Activated CD4-positive, alpha-beta T cell treated with anti-CD3 and anti-CD28 coated beads for 36 hours (primary cell): ENCODE measurements at regions not wholly inside any gene's neighbourhood (a gene's known extent, or its start where the extent isn't known, plus 50 kb on each side); places are given as distances from the start of the nearest gene placed in this dataset.

Source experiments
- ATAC-seq: fragments of 200-7000 bp; cut with Tn5 transposase; one replicate; pipeline ENCODE4 v1.10.0; 2021; ENCODE audit warnings: mild to moderate bottlenecking, moderate library complexity
- CTCF ChIA-PET: fragments of 350-600 bp; sonication (Branson Sonifier 250); formaldehyde crosslinking; loops from one replicate; lab custom pipeline; 2021; ENCODE audit warnings: antibody characterized with exemption; lab: Charles Lee
- POLR2A ChIA-PET: fragments of 350-600 bp; sonication (Branson Sonifier 250); formaldehyde crosslinking; loops from one replicate; lab custom pipeline; 2021; ENCODE audit warnings: antibody characterized with exemption, inconsistent platforms; lab: Charles Lee
- DNase-seq: peaks from one replicate; pipeline ENCODE4 v3.0.0-alpha.2; 2020
- H3K27ac Mint-ChIP-seq: one replicate; pipeline ENCODE4 v1.8.0; 2021; ENCODE audit warnings: mixed read lengths
- H3K27me3 Mint-ChIP-seq: one replicate; pipeline ENCODE4 v1.8.0; 2021; ENCODE audit warnings: mixed read lengths
- H3K36me3 Mint-ChIP-seq: one replicate; pipeline ENCODE4 v1.8.0; 2021; ENCODE audit warnings: low read depth, mixed read lengths
- H3K4me1 Mint-ChIP-seq: one replicate; pipeline ENCODE4 v1.8.0; 2021; ENCODE audit warnings: mixed read lengths
- H3K4me3 Mint-ChIP-seq: one replicate; pipeline ENCODE4 v1.8.0; 2021; ENCODE audit warnings: mild to moderate bottlenecking, moderate library complexity, mixed read lengths
- H3K9me3 Mint-ChIP-seq: one replicate; pipeline ENCODE4 v1.8.0; 2021; ENCODE audit warnings: low read depth, mixed read lengths
- intact Hi-C, 2 experiments: fragments of 100-400 bp; cut with DNase I in 1 of 2; cut with micrococcal nuclease in 1 of 2; formaldehyde crosslinking; loops; one replicate each; pipeline versions ENCODE4 v1.14.2 to v1.15.1; 2022 to 2024; cut with DNase I, micrococcal nuclease

DNA sequence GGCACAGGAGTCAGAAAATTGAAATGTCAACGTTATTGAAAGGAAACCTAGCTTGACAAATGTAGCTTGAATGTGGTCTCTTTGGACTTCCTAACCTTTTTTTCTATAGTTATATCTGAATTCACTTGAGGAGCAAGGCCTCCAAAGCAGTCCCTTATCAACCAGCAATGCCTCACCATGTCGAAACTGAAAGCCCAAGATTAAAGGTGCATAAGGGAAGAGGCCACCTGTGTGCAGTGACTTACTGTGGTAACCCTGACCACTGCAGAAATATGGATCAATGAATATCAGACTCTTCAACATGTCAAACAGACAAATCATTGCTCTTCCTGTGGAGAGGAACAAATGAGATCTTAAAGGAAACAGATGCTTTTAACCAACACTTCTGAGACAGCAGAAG, 95.0 kb upstream of the GIMD1 start:
- POLR2A ChIA-PET, result no interaction called here
- intact Hi-C loops, result no loop called here
- H3K36me3 Mint-ChIP-seq, result no peaks in the 10 kb centered on the region
- ATAC-seq (no peak), DNase-seq (no peak)
- H3K9me3 Mint-ChIP-seq, result no peaks in the 10 kb centered on the region
- no peak overlapping the region for H3K4me3 Mint-ChIP-seq
- no peaks in the 10 kb centered on the region for H3K4me1 Mint-ChIP-seq
- H3K27ac Mint-ChIP-seq, result no peak overlapping the region
- H3K27me3 Mint-ChIP-seq, result no peaks in the 10 kb centered on the region
- CTCF ChIA-PET, result interaction anchor here (0.9 kb wide), 1 partner anchor 73 kb away, joined by 3 read pairs; no protein-coding TSS in a partner anchor

DNA sequence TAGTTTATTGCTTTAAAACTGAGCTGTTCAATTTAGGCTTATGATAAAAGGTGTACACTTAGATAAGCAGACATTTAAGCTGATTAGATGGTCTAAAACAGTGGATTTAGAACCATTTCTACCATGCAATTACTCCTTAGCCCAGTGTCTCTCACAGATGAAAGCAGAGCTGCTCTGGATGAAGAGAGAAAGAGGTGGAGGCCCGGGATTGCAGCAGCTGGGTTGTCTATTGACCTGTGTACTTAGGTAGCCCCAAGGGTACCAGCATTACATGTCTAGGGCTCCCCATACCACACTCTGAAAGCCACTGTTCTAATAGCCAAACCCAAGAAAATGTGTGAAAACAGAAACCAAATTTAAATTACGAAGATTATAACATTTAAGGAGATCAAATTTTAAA, 86.0 kb upstream of the GIMD1 start:
- no peak for ATAC-seq
- no peaks in the 10 kb centered on the region for H3K9me3 Mint-ChIP-seq
- intact Hi-C loops, result no loop called here
- H3K4me3 Mint-ChIP-seq, result no peak overlapping the region
- no peak overlapping the region for H3K27ac Mint-ChIP-seq
- H3K27me3 Mint-ChIP-seq, result peaks cover 4% of the 10 kb centered on the region
- H3K36me3 Mint-ChIP-seq, result no peaks in the 10 kb centered on the region
- no peak for DNase-seq
- CTCF ChIA-PET, result interaction anchor here (0.6 to 1.1 kb wide), 2 partner anchors 10 to 49 kb away, joined by 3 read pairs; no protein-coding TSS in a partner anchor
- POLR2A ChIA-PET, result no interaction called here
- H3K4me1 Mint-ChIP-seq, result no peaks in the 10 kb centered on the region

DNA sequence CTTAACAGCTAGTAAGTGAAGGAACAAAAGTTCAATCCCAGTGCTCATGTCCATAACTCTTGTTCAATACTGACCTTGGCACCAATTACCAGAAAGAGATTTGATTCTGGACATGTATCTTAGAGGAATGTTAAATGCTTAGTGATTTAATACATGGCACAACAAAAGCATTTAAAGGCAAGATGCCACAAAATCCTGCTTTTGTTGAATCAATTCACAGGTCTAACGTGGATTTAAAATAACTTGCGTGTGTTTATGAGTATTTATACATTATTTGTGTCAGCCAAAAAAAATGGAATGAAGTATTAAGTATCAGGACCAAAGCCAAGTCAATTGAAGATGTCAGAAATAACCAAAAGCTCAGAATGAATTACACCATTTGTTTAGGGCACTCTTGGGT, 85.4 kb upstream of the GIMD1 start:
- H3K9me3 Mint-ChIP-seq, result no peaks in the 10 kb centered on the region

DNA sequence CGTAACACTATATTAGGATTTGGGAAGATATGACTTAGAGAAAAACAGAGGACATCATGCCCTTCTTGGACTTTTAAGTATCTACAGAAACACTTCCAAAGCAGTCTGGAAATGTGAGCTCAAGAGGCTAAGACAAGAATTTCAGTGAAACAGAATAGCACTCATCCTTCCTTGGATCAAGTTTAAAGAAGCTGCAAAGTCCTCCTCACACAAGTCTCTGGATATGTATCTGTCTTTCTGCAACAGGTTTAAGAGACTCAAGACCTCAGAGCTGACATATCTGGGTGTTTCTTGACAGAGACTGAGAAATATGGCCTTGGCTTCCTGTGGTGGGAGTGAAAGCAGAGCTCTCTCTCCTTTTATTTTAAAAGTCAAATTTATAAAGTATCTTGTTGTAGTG, 82.5 kb upstream of the GIMD1 start:
- Mint-ChIP-seq H3K27me3 (peaks cover 2% of the 10 kb centered on the region), H3K27ac (no peak overlapping the region), H3K4me3 (no peak overlapping the region), H3K9me3 (no peaks in the 10 kb centered on the region), H3K4me1 (no peaks in the 10 kb centered on the region), H3K36me3 (no peaks in the 10 kb centered on the region)
- intact Hi-C loops, result no loop called here
- POLR2A ChIA-PET, result no interaction called here
- DNase-seq (no peak), ATAC-seq (no peak)
- CTCF ChIA-PET, result no interaction called here

More for the DNA sequence above, 85.4 kb upstream of the GIMD1 start:
- intact Hi-C loops, result no loop called here
- ChIA-PET CTCF (interaction anchor here (0.5 to 1.1 kb wide), 3 partner anchors 9 to 159 kb away, joined by 3 to 4 read pairs (median 3); no protein-coding TSS in a partner anchor), POLR2A (no interaction called here)
- ATAC-seq (no peak), DNase-seq (no peak)
- Mint-ChIP-seq H3K27me3 (peaks cover 4% of the 10 kb centered on the region), H3K36me3 (no peaks in the 10 kb centered on the region), H3K27ac (no peak overlapping the region), H3K4me1 (no peaks in the 10 kb centered on the region), H3K4me3 (no peak overlapping the region)

DNA sequence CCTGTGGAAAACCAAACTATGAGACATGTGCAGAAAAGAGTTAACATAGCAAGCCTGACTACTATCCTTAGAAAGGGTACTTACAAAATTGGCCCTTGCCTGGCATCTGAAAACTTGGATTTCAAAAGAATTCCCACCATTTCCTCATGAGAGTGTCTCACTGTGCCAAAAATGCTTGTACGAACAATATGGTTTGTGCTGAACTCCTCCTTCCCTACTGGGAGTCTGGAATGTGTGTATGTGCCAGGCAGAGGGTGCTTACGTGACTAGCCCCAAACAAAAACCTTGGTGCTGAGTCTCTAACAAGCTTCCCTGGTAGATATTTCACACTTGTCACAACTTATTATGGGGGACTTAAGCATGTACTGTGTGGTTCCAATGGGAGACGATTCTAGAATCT, 81.7 kb upstream of the GIMD1 start:
- Mint-ChIP-seq H3K36me3 (no peaks in the 10 kb centered on the region), H3K4me1 (no peaks in the 10 kb centered on the region), H3K27ac (no peak overlapping the region), H3K27me3 (peaks cover 2% of the 10 kb centered on the region), H3K4me3 (no peak overlapping the region), H3K9me3 (no peaks in the 10 kb centered on the region)
- CTCF ChIA-PET, result no interaction called here
- DNase-seq, result no peak
- no peak for ATAC-seq
- intact Hi-C loops, result no loop called here
- POLR2A ChIA-PET, result no interaction called here

DNA sequence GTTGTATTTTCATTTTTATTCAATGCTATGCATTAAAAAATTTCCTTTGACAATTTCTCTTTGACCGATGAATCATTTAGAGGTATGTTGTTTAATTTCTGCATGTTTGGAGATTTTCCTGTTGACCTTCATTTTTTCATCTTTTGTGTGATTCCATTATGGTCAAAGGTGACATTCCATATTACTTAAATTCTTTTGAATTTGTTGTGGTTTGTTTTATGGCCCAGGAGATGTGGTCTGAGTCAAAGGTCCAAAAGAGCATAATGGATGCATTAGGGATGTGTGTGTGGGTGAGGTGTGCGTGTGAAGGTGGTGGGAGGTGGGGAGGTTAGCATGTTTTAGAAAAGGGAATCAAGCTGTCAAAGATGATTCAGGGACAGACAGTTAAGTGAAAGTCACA, 76.0 kb upstream of the GIMD1 start:
- CTCF ChIA-PET, result interaction anchor here (0.7 kb wide), 1 partner anchor 10 kb away, joined by 3 read pairs; no protein-coding TSS in a partner anchor
- Mint-ChIP-seq H3K27ac (no peak overlapping the region), H3K4me3 (no peak overlapping the region), H3K9me3 (no peaks in the 10 kb centered on the region), H3K36me3 (no peaks in the 10 kb centered on the region), H3K27me3 (no peaks in the 10 kb centered on the region), H3K4me1 (no peaks in the 10 kb centered on the region)
- ATAC-seq (no peak), DNase-seq (no peak)
- POLR2A ChIA-PET, result no interaction called here
- intact Hi-C loops, result no loop called here

DNA sequence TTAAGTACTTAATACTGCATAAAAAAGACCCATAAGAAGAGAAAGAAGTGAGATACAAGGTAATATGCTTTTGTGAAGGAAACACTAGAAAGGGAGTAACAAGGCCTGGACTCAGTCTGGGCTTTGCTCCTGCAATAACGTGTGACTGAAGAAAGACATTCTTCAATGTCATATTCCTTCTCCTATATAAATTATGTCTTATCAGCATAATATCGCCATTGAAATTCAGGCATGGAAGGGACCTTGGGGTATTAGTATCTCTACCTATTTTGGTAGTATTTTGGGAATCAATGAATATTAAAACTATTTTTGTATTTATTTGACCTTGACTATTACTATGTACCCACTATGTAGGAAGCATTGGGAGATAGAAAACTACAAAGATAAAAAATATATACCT, 62.2 kb upstream of the GIMD1 start:
- H3K27me3 Mint-ChIP-seq, result peaks cover 7% of the 10 kb centered on the region
- ATAC-seq (no peak), DNase-seq (no peak)
- CTCF ChIA-PET, result no interaction called here
- H3K27ac Mint-ChIP-seq, result no peak overlapping the region
- H3K4me1 Mint-ChIP-seq, result no peaks in the 10 kb centered on the region
- no peak overlapping the region for H3K4me3 Mint-ChIP-seq
- no peaks in the 10 kb centered on the region for H3K9me3 Mint-ChIP-seq
- intact Hi-C loops, result no loop called here
- POLR2A ChIA-PET, result no interaction called here
- no peaks in the 10 kb centered on the region for H3K36me3 Mint-ChIP-seq

DNA sequence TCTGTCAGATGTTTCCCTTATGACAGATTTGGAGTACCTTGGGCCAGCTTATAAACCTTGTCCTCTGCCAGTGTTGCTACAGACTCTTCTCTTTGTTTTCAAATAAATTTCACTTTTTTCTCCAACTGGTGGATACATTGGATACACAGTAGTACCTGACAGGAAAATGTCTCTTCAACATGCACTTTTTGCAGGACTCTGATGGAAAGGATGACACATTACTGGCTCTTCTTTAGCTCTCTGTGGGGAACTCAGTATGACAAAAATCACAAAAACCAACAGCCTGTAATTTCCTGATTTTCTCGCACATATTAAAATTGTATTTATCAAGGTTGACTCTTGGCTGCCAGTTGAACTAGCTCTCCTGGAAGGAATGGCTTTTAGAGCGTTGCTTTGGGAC, 61.3 kb upstream of the GIMD1 start:
- Mint-ChIP-seq H3K27ac (no peak overlapping the region), H3K27me3 (peaks cover 7% of the 10 kb centered on the region), H3K36me3 (no peaks in the 10 kb centered on the region), H3K9me3 (no peaks in the 10 kb centered on the region), H3K4me3 (no peak overlapping the region), H3K4me1 (no peaks in the 10 kb centered on the region)
- ATAC-seq (no peak), DNase-seq (no peak)
- intact Hi-C loops, result no loop called here
- POLR2A ChIA-PET, result no interaction called here
- CTCF ChIA-PET, result no interaction called here

DNA sequence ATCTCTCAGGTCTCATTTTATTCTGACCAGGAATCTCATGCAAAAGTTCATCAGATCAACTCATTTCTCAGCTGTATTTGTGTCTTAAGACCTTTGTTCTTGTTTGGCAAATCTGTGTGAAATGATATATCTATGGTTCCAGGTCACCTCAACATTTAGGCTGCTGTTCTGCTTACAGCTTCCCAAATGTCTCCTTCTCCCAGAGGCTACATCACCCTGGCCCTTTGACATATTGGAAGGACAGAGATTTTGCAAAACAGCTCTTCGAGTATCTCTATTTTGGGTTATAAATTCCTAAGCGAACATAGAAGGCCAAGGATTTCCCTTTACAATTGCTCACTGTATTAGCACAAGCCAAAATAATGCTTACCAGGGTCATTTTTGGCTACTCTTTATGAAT, 57.5 kb upstream of the GIMD1 start:
- ATAC-seq (no peak), DNase-seq (no peak)
- no peaks in the 10 kb centered on the region for H3K36me3 Mint-ChIP-seq
- H3K9me3 Mint-ChIP-seq, result no peaks in the 10 kb centered on the region
- CTCF ChIA-PET, result no interaction called here
- intact Hi-C loops, result no loop called here
- peaks cover 5% of the 10 kb centered on the region for H3K27me3 Mint-ChIP-seq
- H3K27ac Mint-ChIP-seq, result no peak overlapping the region
- H3K4me3 Mint-ChIP-seq, result no peak overlapping the region
- H3K4me1 Mint-ChIP-seq, result peaks cover 2% of the 10 kb centered on the region
- POLR2A ChIA-PET, result no interaction called here

DNA sequence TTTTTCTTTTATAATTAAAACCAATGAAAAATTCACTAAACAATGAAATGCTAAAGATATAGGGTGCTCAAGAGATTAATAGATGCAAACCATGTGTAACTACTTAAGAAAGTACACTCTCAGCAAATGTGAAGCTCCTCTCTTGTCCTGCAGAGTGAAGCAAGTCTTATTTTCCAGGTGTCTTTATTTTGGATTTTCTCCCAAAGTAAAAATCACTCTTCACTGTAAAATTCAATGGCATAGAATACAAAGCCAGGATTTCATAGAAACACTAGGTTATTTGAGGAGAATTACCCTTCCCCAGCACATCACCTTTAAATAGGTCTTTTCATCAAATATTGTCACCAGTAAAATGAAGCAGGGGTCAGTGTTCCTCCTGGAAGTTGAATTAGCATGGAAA, 57.0 kb upstream of the GIMD1 start:
- H3K27ac Mint-ChIP-seq, result no peak overlapping the region
- H3K4me1 Mint-ChIP-seq, result peaks cover 2% of the 10 kb centered on the region
- DNase-seq, result no peak
- intact Hi-C loops, result no loop called here
- ChIA-PET CTCF (no interaction called here), POLR2A (no interaction called here)
- H3K4me3 Mint-ChIP-seq, result no peak overlapping the region
- H3K36me3 Mint-ChIP-seq, result no peaks in the 10 kb centered on the region
- no peak for ATAC-seq
- peaks cover 5% of the 10 kb centered on the region for H3K27me3 Mint-ChIP-seq
- no peaks in the 10 kb centered on the region for H3K9me3 Mint-ChIP-seq

DNA sequence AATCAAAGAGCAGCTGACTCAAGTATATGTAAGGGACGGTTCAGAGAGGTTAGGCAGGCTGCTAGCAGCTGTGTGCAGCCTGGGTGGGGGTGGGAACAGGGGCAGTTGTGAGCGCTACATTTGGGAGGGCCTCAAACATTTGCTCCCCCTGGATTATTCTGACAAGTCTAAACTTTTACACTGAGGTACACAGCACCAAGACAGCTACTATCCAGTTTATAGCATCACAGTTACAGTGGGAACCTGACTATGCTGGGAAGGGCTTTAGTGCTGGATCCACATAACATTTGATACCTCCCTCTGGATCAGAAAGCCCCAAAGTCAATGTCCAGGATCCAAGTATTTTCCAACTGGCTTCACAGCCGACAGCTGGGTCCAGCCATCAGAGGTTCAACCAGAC, 55.8 kb upstream of the GIMD1 start:
- Mint-ChIP-seq H3K27ac (no peak overlapping the region), H3K4me3 (no peak overlapping the region), H3K9me3 (no peaks in the 10 kb centered on the region), H3K36me3 (no peaks in the 10 kb centered on the region), H3K27me3 (peaks cover 2% of the 10 kb centered on the region), H3K4me1 (peaks cover 2% of the 10 kb centered on the region)
- CTCF ChIA-PET, result no interaction called here
- POLR2A ChIA-PET, result no interaction called here
- DNase-seq (no peak), ATAC-seq (no peak)
- intact Hi-C loops, result no loop called here

DNA sequence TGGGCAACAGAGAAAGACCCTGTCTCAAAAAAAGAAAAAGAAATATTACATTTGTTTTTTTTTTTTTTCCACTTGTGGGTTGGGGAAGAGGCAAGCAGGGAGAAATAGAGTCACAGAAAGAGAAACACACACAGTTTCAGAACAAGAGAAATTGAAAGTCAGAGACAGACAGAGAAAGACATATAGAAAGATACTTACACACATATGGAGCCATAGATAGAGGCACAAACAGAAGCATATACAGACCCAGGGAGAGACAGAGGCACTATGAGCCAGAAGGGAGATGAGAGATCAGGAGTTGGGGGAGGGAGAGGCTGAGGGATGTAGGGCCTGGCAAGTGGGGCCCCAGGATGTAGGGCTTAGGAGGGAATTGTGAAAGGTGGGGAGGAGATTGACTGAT, 55.2 kb upstream of the GIMD1 start:
- H3K9me3 Mint-ChIP-seq, result no peaks in the 10 kb centered on the region
- H3K4me3 Mint-ChIP-seq, result no peak overlapping the region
- H3K27ac Mint-ChIP-seq, result no peak overlapping the region
- POLR2A ChIA-PET, result no interaction called here
- no peaks in the 10 kb centered on the region for H3K36me3 Mint-ChIP-seq
- CTCF ChIA-PET, result no interaction called here
- H3K4me1 Mint-ChIP-seq, result peaks cover 2% of the 10 kb centered on the region
- DNase-seq (no peak), ATAC-seq (no peak)
- intact Hi-C loops, result no loop called here
- peaks cover 2% of the 10 kb centered on the region for H3K27me3 Mint-ChIP-seq

DNA sequence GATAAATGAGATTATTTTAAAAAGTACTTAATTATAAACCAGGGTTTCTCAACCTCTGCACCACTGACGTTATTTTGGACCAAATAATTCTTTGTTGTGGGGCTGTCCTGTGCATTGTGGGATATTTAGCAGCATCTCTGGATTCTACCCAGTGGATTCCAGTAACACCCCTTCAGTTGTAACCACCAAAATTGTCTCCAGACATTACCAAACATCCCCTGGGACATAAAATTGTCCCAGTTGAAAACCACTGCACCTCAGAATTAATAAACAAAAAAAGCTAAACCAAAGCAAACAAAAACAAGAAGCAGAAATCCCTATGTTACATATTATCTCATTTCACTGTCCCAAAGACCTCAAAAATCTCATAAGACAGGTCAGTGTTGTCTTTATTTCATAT, 54.2 kb upstream of the GIMD1 start:
- H3K36me3 Mint-ChIP-seq, result no peaks in the 10 kb centered on the region
- no peak overlapping the region for H3K4me3 Mint-ChIP-seq
- ChIA-PET CTCF (no interaction called here), POLR2A (no interaction called here)
- intact Hi-C loops, result no loop called here
- no peak for DNase-seq
- H3K27ac Mint-ChIP-seq, result no peak overlapping the region
- no peaks in the 10 kb centered on the region for H3K9me3 Mint-ChIP-seq
- peaks cover 2% of the 10 kb centered on the region for H3K27me3 Mint-ChIP-seq
- no peak for ATAC-seq
- H3K4me1 Mint-ChIP-seq, result peaks cover 2% of the 10 kb centered on the region
